CD8-positive, alpha-beta memory T cell (primary cell): ENCODE measurements at regions not wholly inside any gene's neighbourhood (a gene's known extent, or its start where the extent isn't known, plus 50 kb on each side); places are given as distances from the start of the nearest gene placed in this dataset.
"Not testable (repeated sequence)": the region's sequence is repeated elsewhere in the genome, so short reads cannot be mapped to it uniquely, and the experiment has no call there.

Experiments
- CTCF ChIA-PET: fragments of 350-600 bp; sonication (Branson Sonifier 250); formaldehyde crosslinking; loops from one replicate; lab custom pipeline; 2021; ENCODE audit warnings: antibody characterized with exemption; lab: Charles Lee
- POLR2A ChIA-PET: fragments of 350-600 bp; sonication (Branson Sonifier 250); formaldehyde crosslinking; loops from one replicate; lab custom pipeline; 2021; ENCODE audit warnings: antibody characterized with exemption; lab: Charles Lee
- DNase-seq, 5 donors: peaks; one replicate each; pipeline versions ENCODE4 v3.0.0 to v3.0.0-alpha.2; 2020 to 2022; ENCODE audit warnings: mixed read lengths in 1 of 5
- H3K27ac ChIP-seq: one replicate; pipeline ENCODE4 v1.7.0; 2013; ENCODE audit warnings: low read depth, mild to moderate bottlenecking, low read length, moderate library complexity
- H3K27me3 ChIP-seq: 2 replicates; pipeline ENCODE4 v1.7.0; 2013; ENCODE audit warnings: low read length, mild to moderate bottlenecking; ENCODE audit not compliant: insufficient read depth, poor library complexity, severe bottlenecking
- H3K36me3 ChIP-seq: 2 replicates; pipeline ENCODE4 v1.7.0; 2013; ENCODE audit warnings: mild to moderate bottlenecking, low read length, moderate library complexity; ENCODE audit not compliant: insufficient read depth
- H3K4me1 ChIP-seq: 2 replicates; pipeline ENCODE4 v1.7.0; 2013; ENCODE audit warnings: mild to moderate bottlenecking, low read length, moderate library complexity; ENCODE audit not compliant: insufficient read depth
- H3K4me3 ChIP-seq: 2 replicates; pipeline ENCODE4 v1.7.0; 2013; ENCODE audit warnings: mild to moderate bottlenecking, low read length
- H3K9me3 ChIP-seq: 2 replicates; pipeline ENCODE4 v1.7.0; 2013; ENCODE audit warnings: mild to moderate bottlenecking, low read length
- H3K27ac Mint-ChIP-seq, 8 donors: one replicate each; pipeline ENCODE4 v1.8.0; 2020 to 2021; ENCODE audit warnings: mixed read lengths in 8 of 8, mild to moderate bottlenecking in 6 of 8, inconsistent platforms in 3 of 8, moderate library complexity in 3 of 8
- H3K27me3 Mint-ChIP-seq, 2 donors: one replicate each; pipeline ENCODE4 v1.8.0; 2020 to 2021; ENCODE audit warnings: mixed read lengths in 2 of 2, mild to moderate bottlenecking in 1 of 2, moderate library complexity in 1 of 2
- H3K36me3 Mint-ChIP-seq, 3 donors: one replicate each; pipeline ENCODE4 v1.8.0; 2020 to 2021; ENCODE audit warnings: mixed read lengths in 3 of 3, inconsistent platforms in 1 of 3, mild to moderate bottlenecking in 1 of 3
- H3K4me1 Mint-ChIP-seq, 3 donors: one replicate each; pipeline ENCODE4 v1.8.0; 2020 to 2021; ENCODE audit warnings: mixed read lengths in 3 of 3, inconsistent platforms in 1 of 3, mild to moderate bottlenecking in 1 of 3
- H3K4me3 Mint-ChIP-seq, 7 donors: one replicate each; pipeline ENCODE4 v1.8.0; 2020 to 2021; ENCODE audit warnings: mixed read lengths in 7 of 7, mild to moderate bottlenecking in 6 of 7, moderate library complexity in 4 of 7, inconsistent platforms in 2 of 7
- H3K9me3 Mint-ChIP-seq, 5 donors: one replicate each; pipeline ENCODE4 v1.8.0; 2020 to 2022; ENCODE audit warnings: mixed read lengths in 5 of 5, mild to moderate bottlenecking in 3 of 5, moderate library complexity in 2 of 5, inconsistent platforms in 1 of 5

GRCh38 chr4:187504974-187505797 is 490.4 kb upstream of the ZFP42 start:
- no peaks in the 10 kb centered on the region for H3K27me3 ChIP-seq
- Mint-ChIP-seq H3K4me3 (peak overlapping the region in 3 of 7 donors; percentile 56 to 71 (median 61)), H3K9me3 (peaks cover 4 to 24% (median 12%) of the 10 kb centered on the region in 5 donors), H3K27me3 (peaks cover 0 to 2% of the 10 kb centered on the region in 2 donors), H3K4me1 (peaks cover 0 to 2% (median 0%) of the 10 kb centered on the region in 3 donors), H3K27ac (peak overlapping the region in 1 of 8 donors; percentile 12), H3K36me3 (no peaks in the 10 kb centered on the region)
- H3K36me3 ChIP-seq: no peaks in the 10 kb centered on the region
- no peak overlapping the region for H3K4me3 ChIP-seq
- POLR2A ChIA-PET: no interaction called here
- no peak overlapping the region for H3K27ac ChIP-seq
- DNase-seq: no peak
- CTCF ChIA-PET: no interaction called here
- H3K4me1 ChIP-seq: no peaks in the 10 kb centered on the region
- no peaks in the 10 kb centered on the region for H3K9me3 ChIP-seq

GRCh38 chr4:187505798-187506141 is 489.8 kb upstream of the ZFP42 start:
- POLR2A ChIA-PET, H3K4me1 ChIP-seq, CTCF ChIA-PET, H3K27me3 ChIP-seq, H3K36me3 Mint-ChIP-seq, H3K27ac ChIP-seq, H3K27me3 Mint-ChIP-seq, H3K4me3 Mint-ChIP-seq, H3K9me3 ChIP-seq, H3K36me3 ChIP-seq, H3K27ac Mint-ChIP-seq, H3K4me3 ChIP-seq, DNase-seq, H3K4me1 Mint-ChIP-seq: not testable (repeated sequence)
- H3K9me3 Mint-ChIP-seq: peaks cover 2 to 24% (median 12%) of the 10 kb centered on the region in 5 donors

GRCh38 chr4:187516224-187516623 is 479.3 kb upstream of the ZFP42 start:
- H3K27ac ChIP-seq: no peak overlapping the region
- H3K4me1 Mint-ChIP-seq: no peaks in the 10 kb centered on the region
- ChIA-PET CTCF (no interaction called here), POLR2A (no interaction called here)
- H3K9me3 ChIP-seq: no peaks in the 10 kb centered on the region
- H3K4me3 Mint-ChIP-seq: no peak overlapping the region
- no peak overlapping the region for H3K27ac Mint-ChIP-seq
- H3K4me1 ChIP-seq: no peaks in the 10 kb centered on the region
- peaks cover 4 to 18% (median 11%) of the 10 kb centered on the region in 5 donors for H3K9me3 Mint-ChIP-seq
- H3K27me3 Mint-ChIP-seq: no peaks in the 10 kb centered on the region
- H3K27me3 ChIP-seq: no peaks in the 10 kb centered on the region
- no peaks in the 10 kb centered on the region for H3K36me3 Mint-ChIP-seq
- H3K36me3 ChIP-seq: no peaks in the 10 kb centered on the region
- DNase-seq: no peak
- no peak overlapping the region for H3K4me3 ChIP-seq

- peaks cover 2 to 13% (median 7%) of the 10 kb centered on the region in 5 donors for H3K9me3 Mint-ChIP-seq
- no peak overlapping the region for H3K27ac Mint-ChIP-seq
Measured at GRCh38 chr4:187541666-187542065, 453.9 kb upstream of the ZFP42 start.

GRCh38 chr4:187544461-187545053 is 451.0 kb upstream of the ZFP42 start:
- H3K27me3 Mint-ChIP-seq: no peaks in the 10 kb centered on the region
- no peaks in the 10 kb centered on the region for H3K36me3 Mint-ChIP-seq
- Histone ChIP-seq H3K36me3 (no peaks in the 10 kb centered on the region), H3K27me3 (no peaks in the 10 kb centered on the region), H3K27ac (no peak overlapping the region), H3K9me3 (no peaks in the 10 kb centered on the region), H3K4me3 (no peak overlapping the region), H3K4me1 (no peaks in the 10 kb centered on the region)
- peaks cover 4 to 28% (median 12%) of the 10 kb centered on the region in 5 donors for H3K9me3 Mint-ChIP-seq
- H3K27ac Mint-ChIP-seq: no peak overlapping the region
- ChIA-PET CTCF (no interaction called here), POLR2A (no interaction called here)
- DNase-seq: no peak
- no peaks in the 10 kb centered on the region for H3K4me1 Mint-ChIP-seq
- H3K4me3 Mint-ChIP-seq: no peak overlapping the region

More at GRCh38 chr4:187541666-187542065, 453.9 kb upstream of the ZFP42 start:
- no peaks in the 10 kb centered on the region for H3K27me3 ChIP-seq
- no peaks in the 10 kb centered on the region for H3K4me1 Mint-ChIP-seq
- H3K27me3 Mint-ChIP-seq: no peaks in the 10 kb centered on the region
- no peaks in the 10 kb centered on the region for H3K36me3 ChIP-seq
- ChIA-PET POLR2A (no interaction called here), CTCF (no interaction called here)
- DNase-seq: no peak
- no peaks in the 10 kb centered on the region for H3K9me3 ChIP-seq
- H3K36me3 Mint-ChIP-seq: no peaks in the 10 kb centered on the region
- no peak overlapping the region for H3K27ac ChIP-seq
- H3K4me1 ChIP-seq: no peaks in the 10 kb centered on the region
- no peak overlapping the region for H3K4me3 Mint-ChIP-seq
- no peak overlapping the region for H3K4me3 ChIP-seq

GRCh38 chr4:187547316-187547715 is 448.3 kb upstream of the ZFP42 start:
- POLR2A ChIA-PET: no interaction called here
- no peak overlapping the region for H3K27ac Mint-ChIP-seq
- no peaks in the 10 kb centered on the region for H3K36me3 Mint-ChIP-seq

GRCh38 chr4:187550256-187550950 is 445.2 kb upstream of the ZFP42 start:
- POLR2A ChIA-PET: no interaction called here
- H3K9me3 Mint-ChIP-seq: peaks cover 4 to 23% (median 7%) of the 10 kb centered on the region in 5 donors
- CTCF ChIA-PET: no interaction called here
- no peak overlapping the region for H3K4me3 Mint-ChIP-seq
- Histone ChIP-seq H3K4me1 (no peaks in the 10 kb centered on the region), H3K4me3 (no peak overlapping the region), H3K36me3 (no peaks in the 10 kb centered on the region), H3K9me3 (no peaks in the 10 kb centered on the region), H3K27me3 (no peaks in the 10 kb centered on the region), H3K27ac (no peak overlapping the region)
- no peaks in the 10 kb centered on the region for H3K4me1 Mint-ChIP-seq
- DNase-seq: no peak
- H3K27ac Mint-ChIP-seq: no peak overlapping the region
- no peaks in the 10 kb centered on the region for H3K27me3 Mint-ChIP-seq
- H3K36me3 Mint-ChIP-seq: no peaks in the 10 kb centered on the region

More at GRCh38 chr4:187547316-187547715, 448.3 kb upstream of the ZFP42 start:
- no peak for DNase-seq
- H3K4me1 ChIP-seq: no peaks in the 10 kb centered on the region
- no peaks in the 10 kb centered on the region for H3K27me3 ChIP-seq
- no peaks in the 10 kb centered on the region for H3K27me3 Mint-ChIP-seq
- no peaks in the 10 kb centered on the region for H3K36me3 ChIP-seq
- no peaks in the 10 kb centered on the region for H3K4me1 Mint-ChIP-seq
- no peak overlapping the region for H3K4me3 ChIP-seq
- CTCF ChIA-PET: no interaction called here
- H3K27ac ChIP-seq: no peak overlapping the region
- no peaks in the 10 kb centered on the region for H3K9me3 ChIP-seq
- no peak overlapping the region for H3K4me3 Mint-ChIP-seq
- peaks cover 4 to 19% (median 7%) of the 10 kb centered on the region in 5 donors for H3K9me3 Mint-ChIP-seq

- Histone ChIP-seq H3K4me1 (no peaks in the 10 kb centered on the region), H3K36me3 (no peaks in the 10 kb centered on the region), H3K9me3 (no peaks in the 10 kb centered on the region), H3K4me3 (no peak overlapping the region), H3K27ac (no peak overlapping the region), H3K27me3 (no peaks in the 10 kb centered on the region)
- no peaks in the 10 kb centered on the region for H3K36me3 Mint-ChIP-seq
- no peaks in the 10 kb centered on the region for H3K27me3 Mint-ChIP-seq
- H3K4me3 Mint-ChIP-seq: no peak overlapping the region
- no peaks in the 10 kb centered on the region for H3K4me1 Mint-ChIP-seq
- ChIA-PET POLR2A (no interaction called here), CTCF (no interaction called here)
- peaks cover 5 to 35% (median 11%) of the 10 kb centered on the region in 5 donors for H3K9me3 Mint-ChIP-seq
- no peak for DNase-seq
- no peak overlapping the region for H3K27ac Mint-ChIP-seq
Measured at GRCh38 chr4:187552781-187553180, 442.8 kb upstream of the ZFP42 start.
